Islet of Langerhans (tissue), 1 donor: ENCODE measurements at regions not wholly inside any gene's neighbourhood (a gene's known extent, or its start where the extent isn't known, plus 50 kb on each side); places are given as distances from the start of the nearest gene placed in this dataset.

Experiments
- FAIRE-seq: peaks from one replicate; lab custom pipeline; 2011; peaks lifted over from hg19 to GRCh38; lab: Jason Lieb, UNC

GRCh38 chr7:112594397-112594796 is 113.6 kb downstream of the LSMEM1 start:
- no peak for FAIRE-seq

- FAIRE-seq, result no peak
Measured at GRCh38 chr7:112596260-112596659, 115.5 kb downstream of the LSMEM1 start.

- no peak for FAIRE-seq
Measured at GRCh38 chr7:112596981-112597380, 116.2 kb downstream of the LSMEM1 start.

- no peak for FAIRE-seq
Measured at GRCh38 chr7:112603673-112604072, 122.9 kb downstream of the LSMEM1 start.

- FAIRE-seq, result no peak
Measured at GRCh38 chr7:112610636-112611035, 129.8 kb downstream of the LSMEM1 start.

- FAIRE-seq, result no peak
Measured at GRCh38 chr7:112615701-112616100, 134.9 kb downstream of the LSMEM1 start.

- no peak for FAIRE-seq
Measured at GRCh38 chr7:112616295-112616694, 135.5 kb downstream of the LSMEM1 start.

- FAIRE-seq, result no peak
Measured at GRCh38 chr7:112619343-112619742, 138.6 kb downstream of the LSMEM1 start.

GRCh38 chr7:112622159-112622715 is 141.4 kb downstream of the LSMEM1 start:
- no peak for FAIRE-seq

- FAIRE-seq, result no peak
Measured at GRCh38 chr7:112624416-112624815, 143.6 kb downstream of the LSMEM1 start.

- FAIRE-seq, result no peak
Measured at GRCh38 chr7:112630565-112630964, 149.8 kb downstream of the LSMEM1 start.

- FAIRE-seq, result no peak
Measured at GRCh38 chr7:112634107-112634506, 153.3 kb downstream of the LSMEM1 start.

GRCh38 chr7:112635742-112636141 is 154.5 kb downstream of the TMEM168 start:
- no peak for FAIRE-seq

- no peak for FAIRE-seq
Measured at GRCh38 chr7:112638675-112639400, 151.4 kb downstream of the TMEM168 start.

- no peak for FAIRE-seq
Measured at GRCh38 chr7:112640685-112641084, 149.5 kb downstream of the TMEM168 start.

- no peak for FAIRE-seq
Measured at GRCh38 chr7:112646783-112647182, 143.4 kb downstream of the TMEM168 start.

GRCh38 chr7:112648781-112649180 is 141.4 kb downstream of the TMEM168 start:
- FAIRE-seq, result no peak

GRCh38 chr7:112649560-112649959 is 140.6 kb downstream of the TMEM168 start:
- FAIRE-seq, result no peak

- no peak for FAIRE-seq
Measured at GRCh38 chr7:112654322-112655216, 135.6 kb downstream of the TMEM168 start.

GRCh38 chr7:112665709-112666108 is 124.5 kb downstream of the TMEM168 start:
- FAIRE-seq, result no peak

GRCh38 chr7:112668561-112668960 is 121.6 kb downstream of the TMEM168 start:
- FAIRE-seq, result no peak

- FAIRE-seq, result no peak
Measured at GRCh38 chr7:112669306-112669705, 120.9 kb downstream of the TMEM168 start.

GRCh38 chr7:112670193-112670592 is 120.0 kb downstream of the TMEM168 start:
- no peak for FAIRE-seq
